PC-9 (cell line): ENCODE measurements at regions not wholly inside any gene's neighbourhood (a gene's known extent, or its start where the extent isn't known, plus 50 kb on each side); places are given as distances from the start of the nearest gene placed in this dataset.
"Not testable (repeated sequence)": the region's sequence is repeated elsewhere in the genome, so short reads cannot be mapped to it uniquely, and the experiment has no call there.

Experiments used
- BruUV-seq: library from RNA; stranded (reverse); fragments of 400-500 nt; replicated peaks from 2 replicates; lab custom pipeline; 2021; lab: Mats Ljungman, UMichigan
- CTCF ChIA-PET: fragments of 300-600 bp; sonication (Branson Sonifier 250); formaldehyde crosslinking; loops from one replicate; lab custom pipeline; 2022; ENCODE audit warnings: antibody characterized with exemption; lab: Charles Lee
- POLR2A ChIA-PET: fragments of 300-600 bp; sonication (Branson Sonifier 250); formaldehyde crosslinking; loops from one replicate; lab custom pipeline; 2022; ENCODE audit warnings: antibody characterized with exemption; ENCODE audit not compliant: unreplicated experiment; lab: Charles Lee
- DNase-seq, 2 experiments: peaks; one replicate each; pipeline versions ENCODE4 v3.0.0 to v3.0.0-alpha.2; 2015 to 2022; ENCODE audit warnings: mixed read lengths in 1 of 2
- H2AFZ ChIP-seq: fragments of 200-600 bp; sonication (generic); 2 replicates; pipeline ENCODE4 v1.8.1; 2017; ENCODE audit warnings: antibody characterized with exemption
- H3F3A ChIP-seq: fragments of 200-600 bp; sonication (generic); 2 replicates; pipeline ENCODE4 v1.8.1; 2017; ENCODE audit warnings: antibody characterized with exemption, mild to moderate bottlenecking, low read depth; ENCODE audit not compliant: insufficient read depth
- H3K27ac ChIP-seq: fragments of 200-600 bp; sonication (generic); 2 replicates; pipeline ENCODE4 v1.6.1; 2016; ENCODE audit warnings: mixed run types
- H3K27me3 ChIP-seq: fragments of 200-600 bp; sonication (generic); 2 replicates; pipeline ENCODE4 v1.6.1; 2016; ENCODE audit warnings: low read depth, mixed run types; ENCODE audit not compliant: insufficient read depth
- H3K36me3 ChIP-seq: fragments of 200-600 bp; sonication (generic); 2 replicates; pipeline ENCODE4 v1.6.1; 2016; ENCODE audit warnings: low read depth, mixed run types
- H3K4me1 ChIP-seq: fragments of 200-600 bp; sonication (generic); replicated peaks from 2 replicates; pipeline ENCODE4 v1.6.1; 2016; ENCODE audit warnings: mixed run types; ENCODE audit not compliant: insufficient read depth
- H3K4me2 ChIP-seq: fragments of 200-600 bp; sonication (generic); 2 replicates; pipeline ENCODE4 v1.6.1; 2017; ENCODE audit warnings: mixed run types
- H3K4me3 ChIP-seq: fragments of 200-600 bp; sonication (generic); 2 replicates; pipeline ENCODE4 v1.6.1; 2016; ENCODE audit warnings: mixed run types
- H3K79me2 ChIP-seq: fragments of 200-600 bp; sonication (generic); 2 replicates; pipeline ENCODE4 v1.6.1; 2017; ENCODE audit warnings: low read depth, mixed run types
- H3K9me2 ChIP-seq: fragments of 200-600 bp; sonication (generic); 2 replicates; pipeline ENCODE4 v1.8.1; 2017; ENCODE audit warnings: mild to moderate bottlenecking; ENCODE audit not compliant: insufficient read depth
- H3K9me3 ChIP-seq: fragments of 200-600 bp; sonication (generic); 2 replicates; pipeline ENCODE4 v1.8.1; 2016; ENCODE audit warnings: low read depth; ENCODE audit not compliant: insufficient read depth
- H4K20me1 ChIP-seq: fragments of 200-600 bp; sonication (generic); 2 replicates; pipeline ENCODE4 v1.8.1; 2017; ENCODE audit not compliant: insufficient read depth
- CTCF ChIP-seq: fragments of 200-600 bp; sonication (generic); conservative IDR thresholded peaks from 2 replicates; pipeline ENCODE4 v1.6.1; 2017; ENCODE audit warnings: mixed run types, antibody characterized with exemption, mild to moderate bottlenecking, moderate library complexity
- EZH2 ChIP-seq: fragments of 200-600 bp; sonication (generic); IDR thresholded peaks from 2 replicates; pipeline ENCODE4 v1.8.0; 2017; ENCODE audit warnings: antibody characterized with exemption, low read depth
- intact Hi-C: fragments of 100-400 bp; cut with micrococcal nuclease; formaldehyde crosslinking; loops from one replicate; pipeline ENCODE4 v1.10.0; 2022; ENCODE audit not compliant: unreplicated experiment

- no peak for TF ChIP-seq EZH2
- TF ChIP-seq CTCF = no peak
- Histone ChIP-seq H3K4me3 (no peak overlapping the region), H3K79me2 (no peaks in the 10 kb centered on the region), H3K9me2 (no peaks in the 10 kb centered on the region), H3K4me2 (no peak overlapping the region), H2AFZ (no peak overlapping the region), H4K20me1 (no peaks in the 10 kb centered on the region), H3K4me1 (no peaks in the 10 kb centered on the region), H3F3A (no peaks in the 10 kb centered on the region), H3K9me3 (no peaks in the 10 kb centered on the region), H3K36me3 (no peaks in the 10 kb centered on the region), H3K27me3 (no peaks in the 10 kb centered on the region), H3K27ac (no peak overlapping the region)
- no TSS peak for BruUV-seq
- POLR2A ChIA-PET = no interaction called here
- intact Hi-C loops = no loop called here
- DNase-seq = no peak
- CTCF ChIA-PET = no interaction called here
Observed at GRCh38 chr4:81723019-81723884, 251.5 kb upstream of the RASGEF1B start.

GRCh38 chr4:81722290-81722851 is 250.7 kb upstream of the RASGEF1B start:
- Histone ChIP-seq H3F3A (no peaks in the 10 kb centered on the region), H3K4me1 (no peaks in the 10 kb centered on the region), H3K36me3 (no peaks in the 10 kb centered on the region), H3K27me3 (no peaks in the 10 kb centered on the region), H4K20me1 (no peaks in the 10 kb centered on the region), H3K4me2 (no peak overlapping the region), H3K9me3 (no peaks in the 10 kb centered on the region), H2AFZ (no peak overlapping the region), H3K27ac (no peak overlapping the region), H3K9me2 (no peaks in the 10 kb centered on the region), H3K79me2 (no peaks in the 10 kb centered on the region), H3K4me3 (no peak overlapping the region)
- intact Hi-C loops = no loop called here
- BruUV-seq = no TSS peak
- TF ChIP-seq CTCF (no peak), EZH2 (no peak)
- ChIA-PET CTCF (no interaction called here), POLR2A (no interaction called here)
- no peak for DNase-seq

GRCh38 chr4:81715757-81716156 is 244.1 kb upstream of the RASGEF1B start:
- DNase-seq = no peak
- no peaks in the 10 kb centered on the region for H3K4me1 ChIP-seq
- intact Hi-C loops = no loop called here
- H3K4me2 ChIP-seq = no peak overlapping the region
- H3K9me3 ChIP-seq = no peaks in the 10 kb centered on the region
- H2AFZ ChIP-seq = no peak overlapping the region
- no peak overlapping the region for H3K4me3 ChIP-seq
- no TSS peak for BruUV-seq
- H3K27ac ChIP-seq = no peak overlapping the region
- H3K36me3 ChIP-seq = no peaks in the 10 kb centered on the region
- no peaks in the 10 kb centered on the region for H3K27me3 ChIP-seq
- H3K79me2 ChIP-seq = no peaks in the 10 kb centered on the region
- CTCF ChIA-PET = no interaction called here
- H3F3A ChIP-seq = no peaks in the 10 kb centered on the region
- H3K9me2 ChIP-seq = no peaks in the 10 kb centered on the region
- TF ChIP-seq CTCF (no peak), EZH2 (no peak)
- POLR2A ChIA-PET = no interaction called here
- H4K20me1 ChIP-seq = no peaks in the 10 kb centered on the region

- not testable (repeated sequence) for H3K27ac ChIP-seq
Observed at GRCh38 chr4:81715357-81715756, 243.7 kb upstream of the RASGEF1B start.

More at GRCh38 chr4:81715357-81715756, 243.7 kb upstream of the RASGEF1B start:
- BruUV-seq, H3K4me3 ChIP-seq, H3K9me3 ChIP-seq, H3K36me3 ChIP-seq, H3K79me2 ChIP-seq, H4K20me1 ChIP-seq, H3K4me2 ChIP-seq, H3K27me3 ChIP-seq, CTCF ChIA-PET, DNase-seq, H2AFZ ChIP-seq, H3K4me1 ChIP-seq, H3K9me2 ChIP-seq, intact Hi-C loops, H3F3A ChIP-seq, POLR2A ChIA-PET: not testable (repeated sequence)
